ENCODE measurements at regions not wholly inside any gene's neighbourhood (a gene's known extent, or its start where the extent isn't known, plus 50 kb on each side); places are given as distances from the start of the nearest gene placed in this dataset.

DNA sequence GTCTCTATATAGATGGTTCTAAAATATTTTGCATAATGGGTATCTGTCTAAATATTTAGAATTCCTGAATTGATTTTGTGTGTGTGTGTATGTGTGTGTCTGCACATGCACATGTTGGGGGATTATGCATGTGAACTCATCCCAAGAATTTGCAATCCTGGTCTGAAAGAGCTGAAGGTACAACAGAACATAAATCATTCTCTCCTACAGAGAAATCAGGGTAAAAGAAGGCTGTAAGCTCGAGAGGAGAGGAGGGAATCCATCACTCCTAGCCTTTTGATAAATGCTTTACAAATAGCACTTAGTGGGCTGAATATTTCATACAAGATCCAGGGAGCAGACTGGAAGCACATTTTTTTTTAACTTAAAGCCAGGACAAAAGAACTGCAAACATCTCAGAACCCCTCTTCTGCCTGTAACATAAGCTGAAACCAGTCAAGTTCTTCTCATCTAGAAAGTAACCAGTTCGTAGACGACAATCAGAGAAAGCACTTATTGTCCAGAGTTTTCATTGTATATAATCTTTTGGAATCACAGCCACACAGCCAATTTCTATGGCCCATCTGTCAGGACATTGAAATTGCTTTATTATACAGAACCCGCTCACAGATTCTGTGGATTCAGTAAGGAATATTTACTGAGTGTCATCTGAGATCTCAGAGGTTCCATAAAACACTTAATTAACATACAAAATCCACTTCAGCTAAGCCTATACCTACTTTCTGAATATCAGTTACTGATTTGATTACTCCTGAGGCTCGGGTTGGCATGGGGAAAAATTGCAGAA is 541.4 kb upstream of the ZNF462 start:
- Histone ChIP-seq H3K9ac (ENCODE audit: low read depth in 1 of 2, low read length in 2 of 2) (no peak overlapping the region), H3K36me3 (ENCODE audit: control insufficient read depth in 4 of 4, insufficient read depth in 3 of 4, low read depth in 1 of 4, low read length in 3 of 4) (no peaks in the 10 kb centered on the region), H3K27ac (ENCODE audit: low read depth in 1 of 2, low read length in 2 of 2) (no peak overlapping the region), H3K4me3 (ENCODE audit: low read depth in 1 of 3, low read length in 3 of 3) (no peak overlapping the region), H3K9me3 (ENCODE audit: control insufficient read depth in 4 of 4, low read length in 3 of 4) (no peaks in the 10 kb centered on the region), H3K27me3 (ENCODE audit: control insufficient read depth in 4 of 4, insufficient read depth in 4 of 4, low read length in 3 of 4) (no peaks in the 10 kb centered on the region), H3K4me1 (ENCODE audit: control insufficient read depth in 4 of 4, insufficient read depth in 4 of 4, low read length in 3 of 4) (no peaks in the 10 kb centered on the region)
- 82% methylated on average over 5 of the region's 5 CpGs for WGBS
- no peak for DNase-seq (ENCODE audit: low spot score)
- TF ChIP-seq, protein P1, sequence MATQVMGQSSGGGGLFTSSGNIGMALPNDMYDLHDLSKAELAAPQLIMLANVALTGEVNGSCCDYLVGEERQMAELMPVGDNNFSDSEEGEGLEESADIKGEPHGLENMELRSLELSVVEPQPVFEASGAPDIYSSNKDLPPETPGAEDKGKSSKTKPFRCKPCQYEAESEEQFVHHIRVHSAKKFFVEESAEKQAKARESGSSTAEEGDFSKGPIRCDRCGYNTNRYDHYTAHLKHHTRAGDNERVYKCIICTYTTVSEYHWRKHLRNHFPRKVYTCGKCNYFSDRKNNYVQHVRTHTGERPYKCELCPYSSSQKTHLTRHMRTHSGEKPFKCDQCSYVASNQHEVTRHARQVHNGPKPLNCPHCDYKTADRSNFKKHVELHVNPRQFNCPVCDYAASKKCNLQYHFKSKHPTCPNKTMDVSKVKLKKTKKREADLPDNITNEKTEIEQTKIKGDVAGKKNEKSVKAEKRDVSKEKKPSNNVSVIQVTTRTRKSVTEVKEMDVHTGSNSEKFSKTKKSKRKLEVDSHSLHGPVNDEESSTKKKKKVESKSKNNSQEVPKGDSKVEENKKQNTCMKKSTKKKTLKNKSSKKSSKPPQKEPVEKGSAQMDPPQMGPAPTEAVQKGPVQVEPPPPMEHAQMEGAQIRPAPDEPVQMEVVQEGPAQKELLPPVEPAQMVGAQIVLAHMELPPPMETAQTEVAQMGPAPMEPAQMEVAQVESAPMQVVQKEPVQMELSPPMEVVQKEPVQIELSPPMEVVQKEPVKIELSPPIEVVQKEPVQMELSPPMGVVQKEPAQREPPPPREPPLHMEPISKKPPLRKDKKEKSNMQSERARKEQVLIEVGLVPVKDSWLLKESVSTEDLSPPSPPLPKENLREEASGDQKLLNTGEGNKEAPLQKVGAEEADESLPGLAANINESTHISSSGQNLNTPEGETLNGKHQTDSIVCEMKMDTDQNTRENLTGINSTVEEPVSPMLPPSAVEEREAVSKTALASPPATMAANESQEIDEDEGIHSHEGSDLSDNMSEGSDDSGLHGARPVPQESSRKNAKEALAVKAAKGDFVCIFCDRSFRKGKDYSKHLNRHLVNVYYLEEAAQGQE (IDR thresholded peaks at IDR 0.05) = no peak
- TF ChIP-seq NR2F2 (IDR thresholded peaks at IDR 0.05) = no peak
- TF ChIP-seq FOXA2 (IDR thresholded peaks at IDR 0.05) = no peak
- TF ChIP-seq, protein P2, sequence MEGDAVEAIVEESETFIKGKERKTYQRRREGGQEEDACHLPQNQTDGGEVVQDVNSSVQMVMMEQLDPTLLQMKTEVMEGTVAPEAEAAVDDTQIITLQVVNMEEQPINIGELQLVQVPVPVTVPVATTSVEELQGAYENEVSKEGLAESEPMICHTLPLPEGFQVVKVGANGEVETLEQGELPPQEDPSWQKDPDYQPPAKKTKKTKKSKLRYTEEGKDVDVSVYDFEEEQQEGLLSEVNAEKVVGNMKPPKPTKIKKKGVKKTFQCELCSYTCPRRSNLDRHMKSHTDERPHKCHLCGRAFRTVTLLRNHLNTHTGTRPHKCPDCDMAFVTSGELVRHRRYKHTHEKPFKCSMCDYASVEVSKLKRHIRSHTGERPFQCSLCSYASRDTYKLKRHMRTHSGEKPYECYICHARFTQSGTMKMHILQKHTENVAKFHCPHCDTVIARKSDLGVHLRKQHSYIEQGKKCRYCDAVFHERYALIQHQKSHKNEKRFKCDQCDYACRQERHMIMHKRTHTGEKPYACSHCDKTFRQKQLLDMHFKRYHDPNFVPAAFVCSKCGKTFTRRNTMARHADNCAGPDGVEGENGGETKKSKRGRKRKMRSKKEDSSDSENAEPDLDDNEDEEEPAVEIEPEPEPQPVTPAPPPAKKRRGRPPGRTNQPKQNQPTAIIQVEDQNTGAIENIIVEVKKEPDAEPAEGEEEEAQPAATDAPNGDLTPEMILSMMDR (IDR thresholded peaks at IDR 0.05; ENCODE audit: low read depth, low read length, missing input control) = no peak
- no peak for TF ChIP-seq HNF4A (conservative IDR thresholded peaks at IDR 0.05)
- TF ChIP-seq HNF4G (IDR thresholded peaks at IDR 0.05) = no peak
- no peak for TF ChIP-seq ATF3 (IDR thresholded peaks at IDR 0.05)
- TF ChIP-seq YY1 (IDR thresholded peaks at IDR 0.05) = no peak
- no peak for TF ChIP-seq RAD21 (IDR thresholded peaks at IDR 0.05)
- TF ChIP-seq TAF1 (conservative IDR thresholded peaks at IDR 0.05) = no peak
- TF ChIP-seq JUND (IDR thresholded peaks at IDR 0.05) = no peak
- no peak for TF ChIP-seq GABPA (IDR thresholded peaks at IDR 0.05 in 1 of 2, conservative IDR thresholded peaks at IDR 0.05 in 1 of 2)
- TF ChIP-seq EGR1 (IDR thresholded peaks at IDR 0.05; ENCODE audit: low read depth in 2 of 2) = no peak
- no peak for TF ChIP-seq SP1 (IDR thresholded peaks at IDR 0.05)
- no peak for TF ChIP-seq MAX (IDR thresholded peaks at IDR 0.05)
- TF ChIP-seq, protein P3, sequence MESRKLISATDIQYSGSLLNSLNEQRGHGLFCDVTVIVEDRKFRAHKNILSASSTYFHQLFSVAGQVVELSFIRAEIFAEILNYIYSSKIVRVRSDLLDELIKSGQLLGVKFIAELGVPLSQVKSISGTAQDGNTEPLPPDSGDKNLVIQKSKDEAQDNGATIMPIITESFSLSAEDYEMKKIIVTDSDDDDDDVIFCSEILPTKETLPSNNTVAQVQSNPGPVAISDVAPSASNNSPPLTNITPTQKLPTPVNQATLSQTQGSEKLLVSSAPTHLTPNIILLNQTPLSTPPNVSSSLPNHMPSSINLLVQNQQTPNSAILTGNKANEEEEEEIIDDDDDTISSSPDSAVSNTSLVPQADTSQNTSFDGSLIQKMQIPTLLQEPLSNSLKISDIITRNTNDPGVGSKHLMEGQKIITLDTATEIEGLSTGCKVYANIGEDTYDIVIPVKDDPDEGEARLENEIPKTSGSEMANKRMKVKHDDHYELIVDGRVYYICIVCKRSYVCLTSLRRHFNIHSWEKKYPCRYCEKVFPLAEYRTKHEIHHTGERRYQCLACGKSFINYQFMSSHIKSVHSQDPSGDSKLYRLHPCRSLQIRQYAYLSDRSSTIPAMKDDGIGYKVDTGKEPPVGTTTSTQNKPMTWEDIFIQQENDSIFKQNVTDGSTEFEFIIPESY (IDR thresholded peaks at IDR 0.05) = no peak
- TF ChIP-seq FOXA1 (IDR thresholded peaks at IDR 0.05) = no peak
- TF ChIP-seq RXRA (IDR thresholded peaks at IDR 0.05) = no peak

Measured in liver (tissue), 8 donors.